ENCODE measurements at regions not wholly inside any gene's neighbourhood (a gene's known extent, or its start where the extent isn't known, plus 50 kb on each side); places are given as distances from the start of the nearest gene placed in this dataset.

DNA sequence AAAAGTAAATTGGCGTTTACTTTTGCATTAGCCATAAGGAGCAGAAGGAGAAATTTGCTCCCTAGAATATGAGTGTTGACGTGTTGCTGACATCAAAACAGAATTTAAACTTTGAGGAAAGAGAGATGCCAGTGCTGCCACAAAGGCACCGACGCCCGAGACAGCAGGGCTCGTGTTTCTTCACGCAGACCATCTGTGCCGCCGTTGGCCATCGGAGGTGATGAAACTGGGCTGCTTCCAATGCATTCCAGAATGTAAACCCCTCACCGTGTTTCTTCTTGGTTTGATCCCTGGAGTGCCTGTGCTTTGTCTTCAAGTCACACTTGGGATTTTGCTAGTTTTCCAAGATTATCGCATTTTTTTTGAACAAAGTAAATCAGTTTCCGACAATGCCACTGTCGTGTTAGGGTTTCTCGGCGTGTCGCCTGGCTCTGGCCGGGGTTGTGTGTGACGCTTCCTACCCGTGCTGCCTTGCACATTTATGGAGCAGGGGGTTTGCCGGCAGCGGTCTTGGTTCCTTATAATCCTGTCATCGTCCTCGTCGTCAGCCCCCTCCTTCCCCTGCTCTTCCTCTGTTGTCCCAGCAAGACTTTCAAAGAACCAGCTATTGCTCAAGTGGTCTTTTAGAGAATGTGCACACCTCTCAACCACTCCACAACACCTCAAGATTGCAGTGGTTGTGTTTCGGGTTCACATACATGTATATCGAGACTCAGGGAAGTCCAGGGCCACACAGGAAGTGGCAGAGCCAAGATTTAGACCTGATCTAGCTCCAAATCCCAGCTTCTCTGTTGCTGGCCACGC lies 103.9 kb downstream of the METRNL start:
- no peak for TF ChIP-seq ZFX (IDR thresholded peaks at IDR 0.05)
- TF ChIP-seq, protein P1, sequence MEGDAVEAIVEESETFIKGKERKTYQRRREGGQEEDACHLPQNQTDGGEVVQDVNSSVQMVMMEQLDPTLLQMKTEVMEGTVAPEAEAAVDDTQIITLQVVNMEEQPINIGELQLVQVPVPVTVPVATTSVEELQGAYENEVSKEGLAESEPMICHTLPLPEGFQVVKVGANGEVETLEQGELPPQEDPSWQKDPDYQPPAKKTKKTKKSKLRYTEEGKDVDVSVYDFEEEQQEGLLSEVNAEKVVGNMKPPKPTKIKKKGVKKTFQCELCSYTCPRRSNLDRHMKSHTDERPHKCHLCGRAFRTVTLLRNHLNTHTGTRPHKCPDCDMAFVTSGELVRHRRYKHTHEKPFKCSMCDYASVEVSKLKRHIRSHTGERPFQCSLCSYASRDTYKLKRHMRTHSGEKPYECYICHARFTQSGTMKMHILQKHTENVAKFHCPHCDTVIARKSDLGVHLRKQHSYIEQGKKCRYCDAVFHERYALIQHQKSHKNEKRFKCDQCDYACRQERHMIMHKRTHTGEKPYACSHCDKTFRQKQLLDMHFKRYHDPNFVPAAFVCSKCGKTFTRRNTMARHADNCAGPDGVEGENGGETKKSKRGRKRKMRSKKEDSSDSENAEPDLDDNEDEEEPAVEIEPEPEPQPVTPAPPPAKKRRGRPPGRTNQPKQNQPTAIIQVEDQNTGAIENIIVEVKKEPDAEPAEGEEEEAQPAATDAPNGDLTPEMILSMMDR (conservative IDR thresholded peaks at IDR 0.05) = no peak
- no peak overlapping the region for H3K27ac ChIP-seq

DNA sequence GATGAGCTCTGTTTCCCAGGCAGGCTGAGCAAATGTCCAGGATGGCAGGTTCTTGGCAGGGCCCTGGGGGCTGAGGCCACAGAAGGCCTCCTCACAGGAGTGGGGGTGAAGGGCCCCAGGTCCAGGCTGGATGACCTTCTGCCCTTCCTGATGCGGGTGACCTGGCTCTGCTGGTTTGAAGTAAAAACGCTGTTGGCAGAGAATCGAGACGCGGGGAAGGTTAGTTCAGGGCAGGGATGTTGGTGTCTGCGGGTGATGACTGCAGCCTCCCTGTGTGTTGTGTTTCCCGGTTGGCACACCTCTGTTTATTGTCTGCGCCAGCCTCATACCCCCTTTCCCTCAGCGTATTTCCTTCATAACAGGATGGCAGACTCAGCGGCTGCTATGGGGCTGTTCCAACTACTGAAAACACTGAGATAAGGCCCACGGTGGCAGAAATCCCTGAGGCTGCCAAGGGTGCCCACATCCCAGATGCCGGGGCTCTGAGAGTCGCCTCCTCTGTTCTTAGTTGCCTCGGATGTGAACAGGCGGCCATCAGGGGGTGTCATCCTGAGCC lies 104.6 kb downstream of the METRNL start:
- no peak overlapping the region for H3K27ac ChIP-seq
- TF ChIP-seq ZFX (IDR thresholded peaks at IDR 0.05) = no peak
- TF ChIP-seq, protein P1 (conservative IDR thresholded peaks at IDR 0.05) = no peak

DNA sequence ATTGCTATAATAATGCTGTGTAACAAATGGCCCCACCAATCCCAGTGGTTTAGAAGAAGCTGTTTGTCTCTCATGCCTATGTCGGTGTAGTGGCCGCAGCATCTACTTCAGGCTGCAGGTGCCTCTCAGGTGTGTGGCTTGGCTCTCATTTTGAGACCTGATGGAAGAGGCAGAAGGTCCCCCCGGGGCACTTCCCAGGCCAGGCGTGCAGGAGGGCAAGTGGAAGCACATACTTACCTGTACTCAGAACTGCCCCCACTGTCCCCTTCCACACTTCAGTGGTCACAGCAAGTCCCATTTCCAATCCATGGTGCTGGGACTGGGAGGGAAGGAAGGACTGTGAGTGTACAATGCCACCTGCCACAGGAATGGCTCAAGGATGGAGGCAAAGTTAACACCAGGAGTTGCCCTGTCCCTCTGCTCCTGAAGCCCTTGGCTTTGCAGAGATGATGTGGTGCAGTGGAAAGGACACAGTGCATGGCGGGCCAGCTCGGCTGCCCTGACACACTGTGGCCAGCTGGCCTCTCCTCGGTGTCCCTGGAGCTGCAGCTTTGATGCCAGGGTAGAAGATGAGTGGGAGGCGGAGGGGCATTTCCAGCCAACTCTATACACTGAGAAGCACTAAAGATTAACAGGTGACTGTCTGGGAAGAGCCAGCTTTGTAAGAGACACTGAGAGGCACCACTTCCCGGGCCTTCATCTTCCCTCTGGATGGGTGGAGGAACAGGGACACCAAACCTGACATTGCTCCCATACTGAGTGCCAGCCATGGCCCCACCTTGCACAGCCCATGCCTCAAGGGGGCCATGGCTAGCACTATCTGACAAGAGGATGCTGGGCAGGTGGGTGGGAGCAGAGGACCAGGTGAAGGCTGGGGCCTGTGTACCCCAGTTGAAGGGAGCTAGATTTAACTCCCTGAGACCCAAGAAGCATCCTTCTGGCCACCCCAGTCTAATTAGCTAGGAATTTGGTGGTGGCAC lies 105.9 kb downstream of the METRNL start:
- TF ChIP-seq ZFX (IDR thresholded peaks at IDR 0.05) = no peak
- TF ChIP-seq, protein P1 (conservative IDR thresholded peaks at IDR 0.05) = no peak
- H3K27ac ChIP-seq = no peak overlapping the region

DNA sequence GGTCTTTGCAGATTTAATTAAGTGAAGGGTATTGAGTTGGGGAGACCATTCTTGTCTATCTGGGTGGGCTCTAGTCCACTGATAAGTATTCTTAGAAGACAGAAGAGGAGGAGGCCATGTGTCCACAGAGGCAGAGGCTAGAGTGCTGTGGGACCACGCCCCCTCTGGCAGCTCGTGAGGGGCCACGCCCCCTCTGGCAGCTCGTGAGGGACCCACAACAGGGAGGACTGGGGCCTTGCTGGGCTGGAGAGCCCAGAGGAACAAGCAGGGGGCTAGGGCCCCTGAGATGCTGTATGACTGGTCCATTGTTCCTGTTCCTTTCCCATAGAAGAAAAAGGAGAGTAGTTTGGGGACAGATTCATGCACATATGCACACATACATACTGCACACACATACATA lies 106.8 kb downstream of the METRNL start:
- no peak overlapping the region for H3K27ac ChIP-seq
- no peak for TF ChIP-seq ZFX (IDR thresholded peaks at IDR 0.05)

DNA sequence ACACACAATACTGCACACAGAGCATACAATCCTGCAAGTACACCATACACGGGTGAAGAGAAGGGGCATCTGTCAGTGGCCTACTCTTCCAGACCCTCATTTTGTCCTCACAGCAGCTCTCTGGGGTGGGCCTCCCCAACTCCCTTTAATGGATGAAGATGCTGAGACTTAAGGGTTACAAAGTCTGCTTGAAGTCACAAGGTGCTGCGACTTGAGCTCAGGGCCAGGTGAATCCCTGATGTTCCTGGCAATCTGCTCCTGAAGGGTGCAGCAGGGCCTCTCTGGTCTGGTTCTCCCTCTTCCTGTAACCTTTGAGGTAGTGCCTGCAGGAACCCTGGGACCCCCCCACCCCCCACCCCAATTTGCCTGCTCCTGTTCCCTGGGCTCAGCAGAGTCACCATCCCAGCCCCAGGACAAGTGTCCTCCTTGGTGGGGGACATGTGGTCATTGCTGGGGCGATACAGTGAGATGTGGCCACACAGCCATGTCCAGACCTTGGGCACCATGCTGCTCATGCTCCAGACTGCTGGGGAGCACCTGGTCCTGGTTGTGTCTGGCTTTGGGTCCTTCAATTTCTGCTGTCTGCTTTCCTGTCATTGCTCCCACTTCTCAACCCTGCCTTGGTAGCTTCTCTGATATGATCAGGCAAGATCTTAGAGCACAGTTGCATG lies 107.5 kb downstream of the METRNL start:
- H3K27ac ChIP-seq = no peak overlapping the region

DNA sequence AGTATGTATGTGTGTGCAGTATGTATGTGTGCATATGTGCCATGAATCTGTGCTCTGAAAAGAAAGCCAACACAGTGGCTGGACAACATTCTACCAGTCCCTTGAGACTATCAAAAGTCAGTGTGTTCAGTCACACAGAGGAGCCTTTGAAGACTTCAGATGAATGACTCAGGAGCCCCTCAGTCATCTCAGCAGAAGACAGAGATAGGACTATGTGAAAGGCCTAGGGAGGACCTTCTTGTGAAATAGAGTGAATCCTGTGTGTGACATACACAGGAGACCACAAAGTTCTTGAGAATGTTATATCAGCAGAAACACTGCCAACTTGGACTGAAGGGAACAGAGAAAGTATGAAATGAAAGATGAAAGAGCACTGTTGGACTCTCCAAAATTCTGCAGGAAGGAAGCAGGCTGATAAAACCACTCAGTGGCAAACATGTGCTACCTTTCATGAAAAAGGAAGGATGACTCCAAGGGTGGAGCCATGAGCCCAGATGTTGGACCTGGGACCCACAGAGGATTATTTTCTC lies 108.4 kb downstream of the METRNL start:
- H3K27ac ChIP-seq = no peak overlapping the region
- TF ChIP-seq, protein P1 (conservative IDR thresholded peaks at IDR 0.05) = no peak
- TF ChIP-seq ZFX (IDR thresholded peaks at IDR 0.05) = no peak

More for the DNA sequence above, 107.5 kb downstream of the METRNL start:
- TF ChIP-seq, protein P1 (conservative IDR thresholded peaks at IDR 0.05) = no peak
- no peak for TF ChIP-seq ZFX (IDR thresholded peaks at IDR 0.05)
